DMS53 (cell line): ENCODE measurements at regions not wholly inside any gene's neighbourhood (a gene's known extent, or its start where the extent isn't known, plus 50 kb on each side); places are given as distances from the start of the nearest gene placed in this dataset.
"Not testable (repeated sequence)": the region's sequence is repeated elsewhere in the genome, so short reads cannot be mapped to it uniquely, and the experiment has no call there.

Source experiments
- DNase-seq: peaks from one replicate; lab custom pipeline; 2025; lab: John Stamatoyannopoulos, UW

GRCh38 chr7:54252256-54253035, 289.7 kb upstream of the VSTM2A start:
- DNase-seq = no peak

GRCh38 chr7:54253036-54253373, 289.2 kb upstream of the VSTM2A start:
- no peak for DNase-seq

DNA sequence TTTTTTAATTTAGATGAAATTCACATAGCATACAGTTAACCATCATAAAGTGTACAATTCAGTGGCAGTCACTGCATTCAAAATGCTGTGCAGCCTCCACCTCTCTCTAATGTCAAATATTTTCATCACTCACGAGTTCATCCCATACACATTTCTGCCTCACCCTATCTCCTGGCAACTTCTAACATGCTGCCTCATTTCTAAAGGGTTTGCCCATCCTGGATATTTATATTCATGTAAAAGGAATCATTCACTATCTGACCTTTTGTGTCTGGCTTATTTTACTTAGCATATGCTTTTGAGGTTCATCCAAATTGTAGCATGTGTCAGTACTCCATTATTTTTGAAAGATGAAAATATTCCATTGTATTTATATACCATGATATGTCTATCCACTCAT, 286.9 kb upstream of the VSTM2A start:
- no peak for DNase-seq

- no peak for DNase-seq
Measured at GRCh38 chr7:54259185-54259584, 283.0 kb upstream of the VSTM2A start.

GRCh38 chr7:54260941-54261371, 281.2 kb upstream of the VSTM2A start:
- DNase-seq = no peak

DNA sequence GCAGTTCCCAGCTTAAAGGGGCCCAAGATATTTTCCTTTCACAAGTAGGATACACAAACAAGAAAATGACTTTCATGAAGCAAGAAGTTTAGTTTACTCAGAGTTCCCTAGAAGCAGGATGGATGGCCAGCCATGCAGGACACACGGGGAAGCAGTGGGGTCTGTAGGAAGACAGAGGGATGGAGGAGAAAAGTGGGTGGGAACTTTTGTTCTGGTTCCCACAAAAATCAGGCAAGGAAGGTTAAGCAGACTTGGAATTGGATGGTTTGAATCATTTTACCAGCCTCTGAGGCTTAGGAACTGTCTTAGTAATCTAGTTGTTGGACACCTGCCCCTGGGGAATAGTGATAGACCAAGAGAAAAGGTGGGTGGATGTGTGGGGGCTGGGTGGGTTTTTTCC, 263.3 kb upstream of the VSTM2A start:
- no peak for DNase-seq

DNA sequence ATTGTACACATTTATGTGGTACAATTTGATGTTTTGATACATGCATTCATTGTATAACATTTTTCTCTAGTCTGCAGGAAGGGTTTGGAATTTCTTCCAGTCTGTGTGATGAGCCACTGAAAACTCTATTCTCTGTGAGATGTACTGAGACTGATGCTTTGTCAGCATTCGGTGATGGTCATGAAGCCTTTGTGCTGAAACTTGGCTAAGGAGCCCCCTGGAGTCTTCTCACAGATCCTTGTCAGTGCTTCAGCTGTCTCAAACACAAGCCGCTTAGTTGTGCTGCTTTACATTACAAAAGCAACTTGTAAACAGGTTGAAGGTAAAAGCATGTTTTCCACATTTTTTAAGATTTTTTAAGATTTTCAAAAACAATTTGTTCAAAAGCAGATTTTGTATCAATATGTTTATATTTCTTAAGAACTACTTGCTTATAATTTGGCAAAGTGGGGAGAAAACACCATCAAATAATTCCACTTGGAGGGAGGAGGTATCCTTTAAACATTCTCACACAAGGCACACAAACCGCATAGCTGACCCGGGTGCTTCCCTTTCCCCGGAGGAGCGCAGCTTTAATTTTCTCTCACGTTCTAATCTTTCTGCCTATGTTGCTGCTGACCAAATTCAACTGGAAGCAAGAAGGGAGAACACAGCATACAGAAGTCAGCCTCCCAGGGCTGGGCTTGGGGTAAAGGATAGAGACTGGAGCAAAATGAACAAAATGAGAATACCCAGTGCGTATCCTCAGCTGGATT, 249.8 kb upstream of the VSTM2A start:
- DNase-seq = no peak

DNA sequence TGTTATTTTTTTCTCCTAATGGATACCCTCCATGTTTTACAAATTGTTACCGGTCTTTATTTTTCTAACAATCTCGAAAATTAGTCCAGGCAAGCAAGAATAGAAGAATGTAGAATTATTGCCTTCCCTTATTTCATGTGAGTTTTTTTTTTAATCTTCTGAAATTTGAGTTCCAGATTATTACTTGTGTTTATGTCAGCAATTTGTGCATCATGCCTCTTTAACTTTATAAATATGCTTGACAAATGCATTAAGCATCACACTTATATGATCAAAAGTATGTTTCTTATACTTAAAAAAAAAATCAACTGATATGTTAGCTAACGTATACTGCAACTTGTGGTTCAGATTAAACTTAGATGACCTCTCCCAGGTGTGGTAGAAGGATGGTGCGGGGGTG, 242.7 kb upstream of the VSTM2A start:
- no peak for DNase-seq

GRCh38 chr7:54315955-54316354, 226.2 kb upstream of the VSTM2A start:
- not testable (repeated sequence) for DNase-seq

GRCh38 chr7:54326592-54327167, 215.5 kb upstream of the VSTM2A start:
- DNase-seq = no peak

GRCh38 chr7:54330216-54330800, 211.9 kb upstream of the VSTM2A start:
- DNase-seq = no peak

GRCh38 chr7:54331311-54331710, 210.9 kb upstream of the VSTM2A start:
- DNase-seq = no peak

GRCh38 chr7:54332301-54332700, 209.9 kb upstream of the VSTM2A start:
- no peak for DNase-seq

GRCh38 chr7:54333952-54334351, 208.2 kb upstream of the VSTM2A start:
- DNase-seq = no peak

- DNase-seq = no peak
Measured at GRCh38 chr7:54336800-54337199, 205.4 kb upstream of the VSTM2A start.

GRCh38 chr7:54337466-54337865, 204.7 kb upstream of the VSTM2A start:
- no peak for DNase-seq

DNA sequence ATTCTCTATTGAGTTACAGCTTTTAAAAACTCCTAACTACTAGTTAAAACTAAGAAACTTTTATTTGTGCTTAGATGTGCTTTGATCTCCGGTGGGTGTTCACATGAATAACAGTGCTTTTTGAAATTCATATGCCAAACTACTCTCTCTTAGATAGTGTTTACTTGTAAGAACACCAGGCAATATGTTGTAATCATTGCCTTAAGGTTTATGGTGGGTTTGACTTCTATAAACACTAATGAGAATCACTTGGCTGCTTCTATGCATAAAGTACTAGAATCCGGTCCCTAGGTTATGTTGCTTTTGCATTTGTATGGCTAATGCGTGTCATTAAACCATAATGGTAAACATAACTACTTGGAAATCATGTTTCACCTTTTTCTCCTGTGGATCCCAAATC, 203.9 kb upstream of the VSTM2A start:
- no peak for DNase-seq

DNA sequence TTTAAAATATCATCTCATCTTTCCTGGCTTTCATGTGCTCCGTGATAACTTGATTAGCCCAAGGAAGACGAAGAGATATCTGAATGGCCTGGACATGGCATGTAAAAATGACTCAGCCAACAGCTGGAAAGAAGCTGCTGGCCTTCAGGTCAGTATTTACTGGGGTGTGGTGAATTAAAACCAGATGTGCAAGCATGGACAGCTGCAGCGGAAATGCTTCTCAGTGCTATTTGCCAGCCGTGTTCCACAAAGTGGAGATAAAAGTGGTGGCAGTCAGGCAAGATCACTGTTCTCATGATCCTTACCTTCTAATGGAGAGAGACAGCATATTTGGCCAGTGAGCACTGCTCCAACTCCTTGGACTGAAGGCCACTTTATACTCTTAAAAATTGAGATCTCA, 203.1 kb upstream of the VSTM2A start:
- no peak for DNase-seq

GRCh38 chr7:54342458-54342857, 199.7 kb upstream of the VSTM2A start:
- DNase-seq = no peak

- DNase-seq = no peak
Measured at GRCh38 chr7:54343511-54343910, 198.7 kb upstream of the VSTM2A start.

DNA sequence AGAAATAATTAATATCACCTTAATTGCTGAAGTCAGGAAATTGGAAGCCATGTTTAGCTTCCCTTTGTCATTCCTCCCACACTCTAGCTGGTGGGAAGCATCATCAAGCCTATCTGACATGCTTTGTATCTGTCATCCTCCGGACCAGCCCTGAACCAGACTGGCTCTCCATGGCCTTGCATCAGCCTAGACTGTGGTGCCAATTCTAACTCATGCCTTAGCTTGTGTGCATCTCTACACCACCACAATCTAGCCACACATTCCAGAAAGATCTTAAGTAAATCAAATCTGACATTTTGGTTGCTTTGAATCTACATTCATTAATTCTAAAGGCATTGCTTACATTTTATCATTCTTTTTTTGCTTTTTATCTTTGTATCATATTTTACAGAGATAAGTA, 196.4 kb upstream of the VSTM2A start:
- DNase-seq = no peak

- DNase-seq = no peak
Measured at GRCh38 chr7:54349229-54349628, 192.9 kb upstream of the VSTM2A start.

DNA sequence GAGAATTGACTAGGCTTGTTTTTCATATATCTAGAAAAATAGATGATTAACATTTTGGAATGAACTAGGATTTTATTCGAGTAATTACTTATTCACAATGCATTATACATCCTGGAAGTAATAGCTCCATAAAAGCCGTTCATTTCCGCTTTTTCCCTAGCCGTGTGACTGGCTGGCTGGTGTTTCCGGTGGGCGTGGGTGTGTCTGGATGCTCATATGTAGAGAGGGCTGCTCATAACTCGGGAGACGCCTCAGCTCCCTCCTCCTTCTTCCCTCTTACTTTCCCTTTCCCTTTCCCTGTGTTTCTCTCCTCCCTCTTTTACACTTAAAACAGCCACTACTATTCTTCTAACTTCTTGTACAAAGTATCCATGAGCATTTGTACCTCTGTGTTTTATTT, 187.7 kb upstream of the VSTM2A start:
- peak; percentile 17 for DNase-seq
